ENCODE measurements at regions not wholly inside any gene's neighbourhood (a gene's known extent, or its start where the extent isn't known, plus 50 kb on each side); places are given as distances from the start of the nearest gene placed in this dataset.
"Not testable (repeated sequence)": the region's sequence is repeated elsewhere in the genome, so short reads cannot be mapped to it uniquely, and the experiment has no call there.

- no peak for DNase-seq
These were observed 115.5 kb downstream of the DHRS2 start for GRCh38 chr14:23751616-23752015.

DNA sequence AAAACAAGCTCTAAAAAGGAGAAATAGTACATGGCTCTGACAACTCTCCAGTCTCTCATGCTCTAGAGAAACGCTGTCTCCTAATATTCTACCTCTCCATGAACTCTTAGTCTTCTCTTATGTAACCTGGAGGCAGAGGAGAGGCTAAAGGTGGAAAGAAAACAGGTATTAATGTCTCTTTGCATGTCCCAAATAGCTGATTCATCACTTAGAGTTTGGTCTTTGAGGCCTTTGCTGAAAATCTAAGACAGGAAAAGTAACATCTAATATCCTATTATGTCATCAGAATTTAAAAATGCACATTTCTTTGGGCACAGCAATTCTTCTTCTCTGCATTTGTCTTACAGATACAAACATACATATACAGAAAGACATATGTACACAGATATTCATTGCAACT lies 127.2 kb downstream of the DHRS2 start:
- no peak for DNase-seq

DNA sequence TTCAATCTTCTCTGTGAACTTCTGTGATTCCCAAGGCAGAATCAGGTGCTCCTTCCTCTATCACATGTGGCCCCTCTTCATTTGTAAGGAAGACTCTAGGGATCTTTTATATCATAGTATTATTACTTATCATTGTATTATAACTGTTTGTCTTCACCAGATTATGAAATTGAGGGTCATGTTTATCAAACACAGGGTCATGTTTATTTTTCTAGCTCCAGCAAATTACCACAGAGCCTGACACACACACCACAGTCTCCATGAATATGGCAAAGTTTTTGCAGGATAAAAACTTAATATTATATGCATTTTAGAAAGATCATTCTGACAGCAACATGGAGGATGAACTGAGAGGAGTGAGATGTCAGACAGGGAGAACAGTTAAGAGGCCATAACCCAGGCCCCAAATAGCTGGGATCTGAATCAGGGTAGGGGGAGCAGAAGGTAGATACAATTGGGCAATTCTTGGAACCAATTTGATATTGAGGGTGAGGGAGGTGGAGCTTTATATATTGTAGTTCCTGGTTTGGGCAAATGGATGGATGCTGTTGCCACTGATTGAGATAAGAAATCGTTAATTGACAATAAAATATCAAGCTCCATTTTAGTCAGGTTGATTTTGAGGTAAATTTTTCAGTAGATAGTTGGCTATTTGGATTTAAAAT lies 130.7 kb downstream of the DHRS2 start:
- no peak for DNase-seq

DNA sequence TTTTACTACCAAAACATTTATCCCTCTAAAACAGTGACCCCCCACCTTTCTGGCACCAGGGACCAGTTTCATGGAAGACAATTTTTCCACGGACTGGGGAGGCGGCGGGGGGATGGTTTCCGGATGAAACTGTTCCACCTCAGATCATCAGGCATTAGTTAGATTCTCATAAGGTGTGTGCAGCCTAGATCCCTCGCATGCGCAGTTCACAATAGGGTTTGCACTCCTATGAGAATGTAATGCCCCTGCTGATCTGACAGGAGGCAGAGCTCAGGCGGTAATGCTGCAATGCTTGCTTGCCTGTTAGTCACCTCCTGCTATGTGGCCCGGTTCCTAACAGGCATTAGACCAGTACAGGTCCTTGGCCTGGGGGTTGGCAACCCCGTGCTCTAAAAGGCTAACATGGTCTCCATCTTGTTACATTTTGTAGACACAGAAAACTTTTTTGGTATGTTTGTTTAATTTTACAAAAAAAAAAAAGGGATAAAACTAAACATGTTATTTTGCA lies 133.1 kb downstream of the DHRS2 start:
- DNase-seq: not testable (repeated sequence)

DNA sequence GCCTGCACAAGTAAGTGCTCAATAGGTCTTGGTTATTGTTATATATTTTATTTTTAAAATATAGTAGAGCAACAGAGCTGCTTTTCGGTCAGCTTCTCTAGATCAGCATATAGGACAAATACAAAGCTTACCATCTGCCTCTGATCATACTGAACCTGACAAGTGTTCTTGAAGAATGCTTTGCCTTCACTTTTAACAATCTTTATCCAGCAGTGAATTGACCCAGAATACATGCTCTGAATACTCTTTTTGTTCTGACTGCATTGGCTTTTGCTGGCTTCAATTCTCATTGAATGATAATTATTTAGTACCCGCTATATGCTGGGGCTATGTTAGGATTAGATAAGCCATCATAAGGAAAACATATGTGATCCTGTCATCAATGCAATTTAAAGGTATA lies 137.8 kb downstream of the DHRS2 start:
- DNase-seq: no peak

GRCh38 chr14:23776296-23776695 lies 140.1 kb downstream of the DHRS2 start:
- no peak for DNase-seq

GRCh38 chr14:23785208-23785607 lies 149.0 kb downstream of the DHRS2 start:
- no peak for DNase-seq

DNA sequence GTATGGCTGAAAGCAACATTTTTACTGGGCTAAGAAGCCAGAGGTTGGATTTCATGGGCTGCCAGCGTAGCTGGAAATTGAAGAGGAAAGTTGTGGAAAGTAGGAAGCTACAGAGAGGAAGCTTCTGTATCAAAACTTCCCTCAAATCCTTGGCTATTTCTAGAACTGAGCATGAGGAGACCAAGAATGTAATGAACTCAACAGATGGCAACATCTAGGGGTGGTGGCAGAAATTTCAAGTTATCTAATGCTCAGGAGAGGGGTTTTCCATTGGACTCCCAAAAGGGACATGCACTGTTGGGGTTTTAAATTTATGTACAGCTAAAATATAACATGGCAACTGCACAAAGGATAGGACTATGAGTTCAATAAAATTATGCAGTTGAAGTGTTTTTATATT lies 151.3 kb downstream of the DHRS2 start:
- DNase-seq: no peak

DNA sequence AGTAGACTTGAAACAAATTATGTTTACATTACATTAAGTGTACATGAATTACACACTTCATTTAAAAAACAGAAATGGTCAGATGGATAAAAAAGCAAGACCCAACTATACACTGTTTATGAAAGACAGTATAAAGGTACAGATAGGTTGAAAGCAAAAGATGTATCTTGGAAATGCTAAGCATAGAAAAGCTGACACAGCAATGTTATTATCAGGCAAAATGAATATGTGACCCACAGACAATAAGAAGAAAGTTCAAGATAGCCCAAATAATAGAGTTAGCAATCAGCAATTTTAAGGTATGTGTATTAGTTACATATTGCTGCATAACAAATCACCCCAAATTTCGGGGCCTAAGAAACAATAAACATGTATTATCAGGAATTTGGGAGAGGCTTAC lies 153.5 kb downstream of the DHRS2 start:
- DNase-seq: no peak

- no peak for DNase-seq
These were observed 157.4 kb downstream of the DHRS2 start for GRCh38 chr14:23793532-23793931.

- DNase-seq: no peak
These were observed 152.8 kb upstream of the DHRS4 start for GRCh38 chr14:23800811-23801210.

DNA sequence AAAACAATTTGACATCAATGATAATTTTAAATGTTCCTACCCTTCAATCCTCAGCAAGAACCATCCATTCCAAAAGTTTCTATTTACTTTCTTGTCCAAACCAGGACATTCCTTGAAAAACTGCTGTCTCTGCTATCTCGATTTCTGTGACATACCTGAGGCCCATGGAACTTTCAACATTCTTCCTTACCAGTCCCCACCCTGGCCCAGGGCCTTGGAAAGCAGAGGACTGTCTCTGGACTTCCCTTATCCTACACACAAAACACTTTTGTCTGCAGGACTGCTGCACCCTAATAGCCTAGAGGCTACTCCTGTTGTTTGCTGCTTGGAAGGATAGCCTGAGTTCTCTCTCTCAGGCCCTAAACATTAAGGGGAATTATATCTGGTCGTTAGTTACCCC lies 151.8 kb upstream of the DHRS4 start:
- no peak for DNase-seq

DNA sequence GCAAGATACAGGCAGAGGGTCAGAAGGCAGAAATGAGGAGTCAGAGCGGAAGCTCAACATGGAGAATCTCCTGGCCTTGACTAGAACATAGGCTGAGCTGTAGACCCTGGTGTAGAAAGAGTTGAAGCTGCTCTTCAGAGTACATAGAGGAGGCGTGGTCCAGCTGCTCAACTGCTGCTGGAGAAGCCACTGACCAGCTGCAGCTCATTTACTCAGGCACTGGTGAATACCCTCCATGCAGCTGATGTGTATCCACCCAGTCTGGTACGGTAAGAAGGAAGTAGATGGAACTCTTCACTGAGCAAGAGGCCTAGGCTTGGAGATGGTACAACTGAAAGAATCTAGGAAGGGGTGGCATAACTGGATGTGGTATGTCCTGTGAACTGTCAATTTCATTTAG lies 148.8 kb upstream of the DHRS4 start:
- no peak for DNase-seq

GRCh38 chr14:23805761-23806160 lies 147.8 kb upstream of the DHRS4 start:
- no peak for DNase-seq

DNA sequence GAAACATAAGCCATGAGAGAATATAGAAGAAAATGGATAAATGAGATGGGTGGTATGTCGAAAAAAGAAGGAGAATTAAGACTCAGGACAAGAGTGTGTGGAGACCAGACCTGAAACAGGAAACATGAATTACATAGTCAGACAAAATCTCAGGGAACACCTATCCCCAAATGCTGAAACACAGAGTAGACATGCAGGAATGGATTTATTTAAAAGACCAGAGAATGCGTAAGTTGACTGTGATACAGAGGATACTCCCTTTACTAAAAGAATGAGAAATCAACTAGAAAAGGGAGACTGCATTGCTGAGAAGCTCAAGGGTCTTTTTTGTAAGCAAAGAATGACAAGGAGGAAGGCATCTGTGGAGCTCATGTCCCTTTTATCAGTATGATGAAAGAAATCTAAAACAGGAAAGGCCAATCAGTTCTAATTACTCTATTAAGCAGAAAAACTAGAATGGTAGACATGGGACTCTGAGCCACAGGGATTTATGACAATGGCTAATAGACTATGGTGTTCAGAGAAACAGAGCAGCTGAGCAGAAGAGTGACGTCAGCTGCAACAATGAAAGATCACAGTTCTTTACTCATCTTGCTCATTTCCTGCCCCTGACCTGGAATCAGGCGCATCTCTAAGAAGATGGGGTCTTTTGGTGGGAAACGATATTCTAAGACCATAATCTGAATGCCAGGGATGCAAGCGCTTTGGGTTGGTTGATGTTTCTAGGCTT lies 138.9 kb upstream of the DHRS4 start:
- no peak for DNase-seq

DNA sequence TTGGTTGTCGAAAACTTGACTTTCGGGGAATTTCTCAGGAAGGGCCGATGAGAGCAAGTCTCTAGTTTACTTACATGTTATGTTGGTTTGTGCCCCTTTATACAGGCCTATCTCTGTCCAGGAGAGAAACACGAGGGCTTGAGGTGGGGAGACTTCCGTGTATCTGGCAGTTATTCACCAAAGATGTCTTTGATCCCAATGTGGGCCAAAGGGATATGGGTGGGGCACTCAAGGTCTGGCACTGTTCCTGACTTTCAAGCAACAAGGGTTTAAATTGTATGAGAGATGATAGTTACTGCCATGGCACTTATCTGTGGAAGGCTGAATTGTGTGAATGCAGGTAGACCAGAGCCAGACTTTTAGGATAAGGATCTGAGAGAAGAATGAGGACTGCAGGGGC lies 137.2 kb upstream of the DHRS4 start:
- DNase-seq: no peak

- DNase-seq: no peak
These were observed 136.3 kb upstream of the DHRS4 start for GRCh38 chr14:23817164-23817767.

DNA sequence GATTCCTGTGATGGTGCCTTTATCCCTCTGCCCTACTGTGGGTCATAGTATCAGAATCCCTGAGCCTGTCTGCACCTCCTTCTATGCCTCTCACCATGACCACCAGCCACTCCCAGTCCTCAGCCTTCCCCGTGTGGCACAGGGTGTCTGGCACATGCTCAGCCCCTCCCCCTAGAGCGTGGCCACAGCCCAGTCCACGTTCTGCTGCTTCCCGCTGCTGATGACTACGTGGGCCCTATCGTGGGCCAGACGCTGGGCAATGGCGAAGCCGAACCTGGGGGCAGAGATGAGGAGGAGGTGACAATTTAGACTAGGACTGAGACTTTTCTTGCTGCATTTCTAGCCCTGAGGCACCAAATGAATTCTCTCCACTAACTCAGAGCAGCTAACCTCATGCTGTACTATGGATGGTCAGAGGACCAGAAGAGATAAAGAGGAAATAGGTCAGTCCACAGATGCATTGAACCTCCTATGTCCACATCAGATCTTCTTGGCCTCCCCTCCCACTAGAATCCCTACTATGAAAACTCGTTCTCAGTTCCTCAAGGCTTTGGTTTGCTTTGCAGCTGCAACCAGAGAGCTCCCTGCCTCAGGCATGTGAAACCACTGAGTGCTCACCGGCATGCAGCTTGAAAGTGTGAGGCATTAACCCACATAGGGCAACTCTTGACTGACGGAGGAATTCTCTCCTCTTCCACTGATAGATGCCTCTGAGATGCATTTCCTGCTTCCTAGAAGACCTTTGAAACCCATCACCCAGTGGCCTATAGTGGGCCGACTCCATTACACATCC lies 126.3 kb upstream of the DHRS4 start:
- DNase-seq: no peak

DNA sequence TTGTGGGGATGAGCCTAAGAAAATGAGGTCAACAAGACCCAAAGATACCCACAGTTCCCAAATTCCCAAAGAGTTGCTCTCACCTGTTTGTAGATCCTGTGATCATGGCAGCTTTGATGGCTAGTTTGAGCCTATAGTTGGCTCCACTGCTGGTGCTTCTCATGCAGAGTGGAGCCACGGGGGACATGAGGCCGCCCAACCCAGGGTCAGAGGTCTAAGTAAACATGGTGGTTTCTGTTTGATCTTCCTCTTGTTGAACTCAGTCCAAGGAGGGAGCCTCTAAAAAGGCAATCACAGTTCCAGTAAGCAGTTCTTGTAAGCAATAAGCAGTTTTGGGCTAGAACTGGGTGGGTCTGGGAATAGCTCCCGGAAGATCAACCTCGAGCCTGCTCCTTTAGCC lies 125.6 kb upstream of the DHRS4 start:
- DNase-seq: no peak

DNA sequence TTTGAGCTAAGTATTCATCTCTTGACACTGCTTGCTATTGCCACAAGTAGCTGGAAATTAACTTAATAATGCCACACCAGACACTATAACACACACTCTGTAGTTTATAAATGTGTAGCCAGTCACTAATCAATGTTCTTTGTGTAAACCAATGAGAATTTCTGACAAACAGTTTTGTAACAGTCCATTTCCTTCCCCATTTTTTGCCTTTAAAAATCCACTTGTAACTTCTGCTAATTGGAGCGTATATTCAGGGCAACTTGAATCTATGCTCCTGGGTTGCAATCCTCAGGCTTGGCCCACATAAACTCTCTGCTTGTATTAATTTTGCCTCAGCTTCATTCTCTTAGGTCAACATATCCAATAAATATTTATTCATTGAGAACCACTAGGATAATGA lies 125.0 kb upstream of the DHRS4 start:
- no peak for DNase-seq

- peak; percentile 2 for DNase-seq
These were observed 123.7 kb upstream of the DHRS4 start for GRCh38 chr14:23829736-23830471.

DNA sequence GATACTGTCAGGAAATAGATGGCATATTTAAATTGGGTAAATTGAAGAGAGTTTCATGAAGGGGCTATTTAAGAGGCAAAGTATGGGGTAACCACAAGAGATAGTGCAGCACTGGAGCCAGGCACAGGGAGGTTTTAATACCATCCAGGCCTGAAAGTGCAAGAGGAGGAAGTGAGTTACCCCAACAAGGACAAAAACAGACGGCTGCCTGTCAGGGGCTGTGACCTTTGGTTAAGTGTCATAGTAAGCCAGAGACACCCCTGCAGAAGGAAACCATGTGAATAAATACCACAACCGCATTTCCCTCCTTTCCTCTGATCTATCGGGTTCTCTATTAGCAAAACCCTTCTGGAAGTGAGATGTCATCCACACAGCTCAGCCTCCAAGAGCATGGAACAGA lies 122.0 kb upstream of the DHRS4 start:
- no peak for DNase-seq
